ENCODE measurements at regions not wholly inside any gene's neighbourhood (a gene's known extent, or its start where the extent isn't known, plus 50 kb on each side); places are given as distances from the start of the nearest gene placed in this dataset.

DNA sequence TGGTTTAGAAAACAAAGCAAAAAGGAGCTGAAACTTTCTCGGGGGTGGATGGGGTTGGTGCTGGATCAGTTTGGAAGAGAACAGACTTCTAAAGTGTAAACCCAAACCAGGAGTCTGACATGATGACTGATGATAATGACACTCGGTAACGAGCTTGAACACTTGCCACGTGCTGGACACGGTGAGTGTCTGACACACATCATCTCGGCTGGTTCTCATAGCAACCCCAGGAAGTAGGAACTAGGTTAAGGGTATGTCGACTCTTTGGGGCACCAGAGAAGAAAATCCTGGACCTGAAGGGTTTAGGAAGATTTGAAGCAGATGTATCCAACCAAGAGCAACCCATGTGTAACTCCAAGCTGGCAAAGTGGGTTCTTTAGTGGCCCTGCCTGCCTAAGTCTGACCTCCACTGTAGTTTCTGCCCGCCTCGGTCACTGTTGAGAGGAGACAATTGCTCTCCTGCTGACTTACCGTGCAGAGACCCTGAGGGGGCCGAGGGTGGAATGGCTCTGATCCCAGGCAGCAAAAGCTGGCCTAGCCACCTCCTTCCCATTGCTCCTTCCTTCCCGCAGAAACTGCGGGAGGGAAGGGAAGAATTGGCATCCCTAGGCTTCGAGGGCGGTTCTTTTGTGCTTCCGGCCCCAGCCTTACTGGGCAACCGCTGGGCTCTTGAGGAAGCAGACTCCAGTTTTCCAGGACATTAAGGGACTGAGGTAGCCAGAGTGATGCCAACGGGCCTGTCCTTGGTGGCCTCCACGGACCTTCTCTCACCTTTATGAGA, 156.0 kb downstream of the TOMM20 start (continued):
- no peak for TF ChIP-seq HMG20B (CRISPR knock-in tag; IDR thresholded peaks at IDR 0.05)
- peak; percentile 65; the same call in 1 of the 2 replicates for TF ChIP-seq MECOM (CRISPR knock-in tag; IDR thresholded peaks at IDR 0.05)
- TF ChIP-seq, protein P1, sequence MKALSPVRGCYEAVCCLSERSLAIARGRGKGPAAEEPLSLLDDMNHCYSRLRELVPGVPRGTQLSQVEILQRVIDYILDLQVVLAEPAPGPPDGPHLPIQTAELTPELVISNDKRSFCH (CRISPR knock-in tag; IDR thresholded peaks at IDR 0.05): no peak
- TF ChIP-seq, protein P1 (tag; IDR thresholded peaks at IDR 0.05): no peak
- peak; percentile 75 for TF ChIP-seq RFX1 (IDR thresholded peaks at IDR 0.05)
- TF ChIP-seq L3MBTL2 (IDR thresholded peaks at IDR 0.05): peak; percentile 92
- peak; percentile 59 for TF ChIP-seq ZNF766 (CRISPR knock-in tag; conservative IDR thresholded peaks at IDR 0.05)
- TF ChIP-seq ZNF239 (CRISPR knock-in tag; IDR thresholded peaks at IDR 0.05): no peak
- TF ChIP-seq MAX (CRISPR knock-in tag; IDR thresholded peaks at IDR 0.05): peak; percentile 85
- TF ChIP-seq NR2C2 (CRISPR knock-in tag; IDR thresholded peaks at IDR 0.05): no peak
- 0 out of 2 replicates have a peak, but pooled peaks have one; percentile 30 for TF ChIP-seq NR2C2 (tag; IDR thresholded peaks at IDR 0.05)
- no peak for TF ChIP-seq IFI16 (CRISPR knock-in tag; IDR thresholded peaks at IDR 0.05)
- TF ChIP-seq ASH1L (IDR thresholded peaks at IDR 0.05; ENCODE audit: borderline replicate concordance, low read depth, partially characterized antibody): no peak
- TF ChIP-seq ZNF668 (CRISPR knock-in tag; IDR thresholded peaks at IDR 0.05): peak; percentile 87
- 0 out of 2 replicates have a peak, but pooled peaks have one; percentile 55 for TF ChIP-seq SMAD4 (CRISPR knock-in tag; conservative IDR thresholded peaks at IDR 0.05)
- no peak for TF ChIP-seq ZNF282 (CRISPR knock-in tag; IDR thresholded peaks at IDR 0.05)
- TF ChIP-seq ZNF586 (CRISPR knock-in tag; conservative IDR thresholded peaks at IDR 0.05): no peak
- TF ChIP-seq BHLHE40 (IDR thresholded peaks at IDR 0.05; ENCODE audit: low read length): peak; percentile 74
- TF ChIP-seq CREB3 (tag; conservative IDR thresholded peaks at IDR 0.05; ENCODE audit: low read depth): peak; percentile 33; the same call in 1 of the 2 replicates
- no peak for TF ChIP-seq TFE3 (CRISPR knock-in tag; IDR thresholded peaks at IDR 0.05)
- TF ChIP-seq NR2C1 (IDR thresholded peaks at IDR 0.05): no peak
- TF ChIP-seq NR2C1 (tag; IDR thresholded peaks at IDR 0.05): 0 out of 2 replicates have a peak, but pooled peaks have one; percentile 41
- TF ChIP-seq RNF2 (IDR thresholded peaks at IDR 0.05): 0 out of 2 replicates have a peak, but pooled peaks have one; percentile 27
- TF ChIP-seq, protein P2, sequence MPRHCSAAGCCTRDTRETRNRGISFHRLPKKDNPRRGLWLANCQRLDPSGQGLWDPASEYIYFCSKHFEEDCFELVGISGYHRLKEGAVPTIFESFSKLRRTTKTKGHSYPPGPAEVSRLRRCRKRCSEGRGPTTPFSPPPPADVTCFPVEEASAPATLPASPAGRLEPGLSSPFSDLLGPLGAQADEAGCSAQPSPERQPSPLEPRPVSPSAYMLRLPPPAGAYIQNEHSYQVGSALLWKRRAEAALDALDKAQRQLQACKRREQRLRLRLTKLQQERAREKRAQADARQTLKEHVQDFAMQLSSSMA (CRISPR knock-in tag; IDR thresholded peaks at IDR 0.05): no peak
- no peak for TF ChIP-seq SP1 (CRISPR knock-in tag; IDR thresholded peaks at IDR 0.05)
- no peak for TF ChIP-seq GATAD2A (IDR thresholded peaks at IDR 0.05)
- no peak for TF ChIP-seq TAL1 (IDR thresholded peaks at IDR 0.05)

Measured in K562 (cell line).